ENCODE measurements at regions not wholly inside any gene's neighbourhood (a gene's known extent, or its start where the extent isn't known, plus 50 kb on each side); places are given as distances from the start of the nearest gene placed in this dataset.
"Not testable (repeated sequence)": the region's sequence is repeated elsewhere in the genome, so short reads cannot be mapped to it uniquely, and the experiment has no call there.

GRCh38 chr1:172939475-172939874, 111.3 kb downstream of the TNFSF18 start:
- DNase-seq: no peak
- Histone ChIP-seq H3K27ac (replicated peaks) (no peak overlapping the region), H3K9me3 (replicated peaks) (no peaks in the 10 kb centered on the region), H3K4me1 (peaks cover 7% of the 10 kb centered on the region), H3K36me3 (no peaks in the 10 kb centered on the region), H3K27me3 (ENCODE audit: low read depth) (no peaks in the 10 kb centered on the region), H3K4me3 (no peak overlapping the region)
- intact Hi-C loops (cut with micrococcal nuclease): no loop called here
- TF ChIP-seq CTCF (IDR thresholded peaks at IDR 0.05; ENCODE audit: borderline replicate concordance): no peak

- intact Hi-C loops (cut with micrococcal nuclease): no loop called here
- no peak for DNase-seq
- no peak overlapping the region for H3K27ac ChIP-seq (replicated peaks)
- H3K27me3 ChIP-seq (ENCODE audit: low read depth): no peaks in the 10 kb centered on the region
- TF ChIP-seq CTCF (IDR thresholded peaks at IDR 0.05; ENCODE audit: borderline replicate concordance): no peak
- no peaks in the 10 kb centered on the region for H3K4me1 ChIP-seq
- H3K4me3 ChIP-seq: no peak overlapping the region
- H3K36me3 ChIP-seq: no peaks in the 10 kb centered on the region
- H3K9me3 ChIP-seq (replicated peaks): no peaks in the 10 kb centered on the region
These were observed 110.4 kb downstream of the TNFSF18 start for GRCh38 chr1:172940174-172940855.

- H3K4me3 ChIP-seq: no peak overlapping the region
- no peak overlapping the region for H3K27ac ChIP-seq (replicated peaks)
- no peak for DNase-seq
- intact Hi-C loops (cut with micrococcal nuclease): no loop called here
- no peaks in the 10 kb centered on the region for H3K27me3 ChIP-seq (ENCODE audit: low read depth)
- H3K4me1 ChIP-seq: no peaks in the 10 kb centered on the region
- no peaks in the 10 kb centered on the region for H3K36me3 ChIP-seq
- TF ChIP-seq CTCF (IDR thresholded peaks at IDR 0.05; ENCODE audit: borderline replicate concordance): no peak
- H3K9me3 ChIP-seq (replicated peaks): no peaks in the 10 kb centered on the region
These were observed 109.3 kb downstream of the TNFSF18 start for GRCh38 chr1:172941471-172941870.

- Histone ChIP-seq H3K27me3 (ENCODE audit: low read depth) (no peaks in the 10 kb centered on the region), H3K4me3 (no peak overlapping the region), H3K9me3 (replicated peaks) (no peaks in the 10 kb centered on the region), H3K4me1 (no peaks in the 10 kb centered on the region), H3K36me3 (no peaks in the 10 kb centered on the region), H3K27ac (replicated peaks) (no peak overlapping the region)
- intact Hi-C loops (cut with micrococcal nuclease): no loop called here
- no peak for DNase-seq
- TF ChIP-seq CTCF (IDR thresholded peaks at IDR 0.05; ENCODE audit: borderline replicate concordance): no peak
These were observed 108.8 kb downstream of the TNFSF18 start for GRCh38 chr1:172941945-172942344.

GRCh38 chr1:172943138-172943537, 107.6 kb downstream of the TNFSF18 start:
- H3K4me1 ChIP-seq; H3K36me3 ChIP-seq; H3K4me3 ChIP-seq; H3K9me3 ChIP-seq (replicated peaks); H3K27me3 ChIP-seq (ENCODE audit: low read depth); H3K27ac ChIP-seq (replicated peaks); DNase-seq; intact Hi-C loops (cut with micrococcal nuclease): not testable (repeated sequence)

- intact Hi-C loops (cut with micrococcal nuclease): no loop called here
- Histone ChIP-seq H3K27ac (replicated peaks) (no peak overlapping the region), H3K27me3 (ENCODE audit: low read depth) (no peaks in the 10 kb centered on the region), H3K36me3 (no peaks in the 10 kb centered on the region), H3K4me3 (no peak overlapping the region), H3K9me3 (replicated peaks) (no peaks in the 10 kb centered on the region), H3K4me1 (no peaks in the 10 kb centered on the region)
- no peak for TF ChIP-seq CTCF (IDR thresholded peaks at IDR 0.05; ENCODE audit: borderline replicate concordance)
- DNase-seq: no peak
These were observed 105.8 kb downstream of the TNFSF18 start for GRCh38 chr1:172944931-172945330.

All from left ventricle myocardium inferior (tissue), 1 donor.